SK-N-DZ (cell line): ENCODE measurements at regions not wholly inside any gene's neighbourhood (a gene's known extent, or its start where the extent isn't known, plus 50 kb on each side); places are given as distances from the start of the nearest gene placed in this dataset.

ENCODE experiments used
- DNase-seq: peaks from one replicate; pipeline ENCODE4 v3.0.0-alpha.2; 2015; ENCODE audit warnings: low spot score

GRCh38 chr4:71275004-71275403 lies 63.8 kb upstream of the SLC4A4 start:
- no peak for DNase-seq

GRCh38 chr4:71275570-71275969 lies 63.2 kb upstream of the SLC4A4 start:
- no peak for DNase-seq

GRCh38 chr4:71277353-71277752 lies 61.5 kb upstream of the SLC4A4 start:
- DNase-seq: no peak

GRCh38 chr4:71283642-71284257 lies 55.1 kb upstream of the SLC4A4 start:
- no peak for DNase-seq

DNA sequence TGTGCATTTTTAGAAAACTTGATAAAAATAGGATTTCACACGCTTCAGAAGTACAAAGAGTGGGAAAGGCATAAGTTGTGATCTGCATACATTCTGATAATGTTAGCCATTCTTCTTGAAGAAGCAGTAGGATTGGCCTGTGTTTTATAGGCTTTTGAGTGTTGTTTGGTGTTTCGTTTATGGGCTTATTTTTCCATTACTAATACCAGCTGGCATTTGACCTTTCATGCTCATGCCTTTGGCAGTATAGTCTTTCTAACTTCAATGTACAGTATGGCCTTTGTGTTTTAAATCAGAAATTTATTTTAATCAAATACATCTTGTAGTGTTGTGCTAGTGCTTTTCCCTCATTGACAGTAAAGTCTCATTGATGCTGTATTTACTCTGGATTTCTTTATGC lies 51.5 kb upstream of the SLC4A4 start:
- DNase-seq: no peak

DNA sequence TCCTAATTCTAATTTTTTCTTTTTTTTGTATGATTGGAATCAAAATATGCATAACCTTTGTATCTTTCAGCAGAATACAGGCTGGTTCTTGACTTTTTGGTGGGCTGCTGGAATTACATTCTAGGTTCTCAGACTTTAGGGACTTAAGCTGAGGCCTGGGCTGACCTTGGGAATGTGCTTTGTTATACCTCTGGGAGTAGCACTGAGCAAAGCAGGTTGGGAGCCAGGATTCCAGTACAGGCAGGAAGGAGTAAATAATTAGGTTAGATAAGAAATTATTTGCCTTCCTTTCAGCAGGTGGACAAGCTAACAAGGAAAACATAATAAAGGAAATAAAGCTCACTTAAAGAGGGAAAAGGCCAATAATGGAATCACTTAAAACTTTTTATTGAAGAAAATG lies 49.9 kb upstream of the SLC4A4 start:
- DNase-seq: no peak
